SK-MEL-5 (cell line): ENCODE measurements at regions not wholly inside any gene's neighbourhood (a gene's known extent, or its start where the extent isn't known, plus 50 kb on each side); places are given as distances from the start of the nearest gene placed in this dataset.
"Not testable (repeated sequence)": the region's sequence is repeated elsewhere in the genome, so short reads cannot be mapped to it uniquely, and the experiment has no call there.

Experiments
- DNase-seq: peaks from one replicate; pipeline ENCODE4 v3.0.0-alpha.2; 2016; ENCODE audit warnings: low read depth, low spot score
- in situ Hi-C: cut with HindIII; loops from 2 replicates; pipeline ENCODE4 v1.10.0; 2016; ENCODE audit warnings: low sequenced_read_pairs, high pct_unique_total_duplicates, low pct_unique_long_range_greater_than_20kb

GRCh38 chr11:134992981-134993380 is 580.9 kb upstream of the B3GAT1 start:
- no peak for DNase-seq
- in situ Hi-C loops, result no loop called here

GRCh38 chr11:134988495-134988894 is 576.5 kb upstream of the B3GAT1 start:
- DNase-seq, result peak; percentile 9
- in situ Hi-C loops, result no loop called here

GRCh38 chr11:134987822-134988221 is 575.8 kb upstream of the B3GAT1 start:
- DNase-seq, result no peak
- in situ Hi-C loops, result no loop called here

- no peak for DNase-seq
- in situ Hi-C loops, result no loop called here
These were observed 575.3 kb upstream of the B3GAT1 start for GRCh38 chr11:134987223-134987768.

- no peak for DNase-seq
- in situ Hi-C loops, result no loop called here
These were observed 572.4 kb upstream of the B3GAT1 start for GRCh38 chr11:134984421-134984820.

- in situ Hi-C loops, DNase-seq: not testable (repeated sequence)
These were observed 570.4 kb upstream of the B3GAT1 start for GRCh38 chr11:134982432-134982831.

GRCh38 chr11:134981835-134982234 is 569.8 kb upstream of the B3GAT1 start:
- no peak for DNase-seq
- in situ Hi-C loops, result no loop called here

- in situ Hi-C loops, result no loop called here
These were observed 569.0 kb upstream of the B3GAT1 start for GRCh38 chr11:134980819-134981710.

GRCh38 chr11:134979089-134979457 is 567.0 kb upstream of the B3GAT1 start:
- in situ Hi-C loops, DNase-seq: not testable (repeated sequence)

More at GRCh38 chr11:134980819-134981710, 569.0 kb upstream of the B3GAT1 start:
- DNase-seq, result no peak

GRCh38 chr11:134978388-134979088 is 566.5 kb upstream of the B3GAT1 start:
- DNase-seq, result peak; percentile 5
- in situ Hi-C loops, result no loop called here

- DNase-seq, result no peak
- in situ Hi-C loops, result no loop called here
These were observed 564.5 kb upstream of the B3GAT1 start for GRCh38 chr11:134976551-134976950.

- in situ Hi-C loops, result no loop called here
- no peak for DNase-seq
These were observed 563.9 kb upstream of the B3GAT1 start for GRCh38 chr11:134975866-134976376.

- no peak for DNase-seq
- in situ Hi-C loops, result no loop called here
These were observed 561.8 kb upstream of the B3GAT1 start for GRCh38 chr11:134973801-134974200.

- no peak for DNase-seq
- in situ Hi-C loops, result no loop called here
These were observed 559.3 kb upstream of the B3GAT1 start for GRCh38 chr11:134971381-134971780.

- no peak for DNase-seq
- in situ Hi-C loops, result no loop called here
These were observed 555.7 kb upstream of the B3GAT1 start for GRCh38 chr11:134967746-134968145.

GRCh38 chr11:134961386-134961785 is 549.3 kb upstream of the B3GAT1 start:
- DNase-seq, in situ Hi-C loops: not testable (repeated sequence)

GRCh38 chr11:134958870-134959269 is 546.8 kb upstream of the B3GAT1 start:
- in situ Hi-C loops, result no loop called here
- no peak for DNase-seq

GRCh38 chr11:134958336-134958640 is 546.2 kb upstream of the B3GAT1 start:
- in situ Hi-C loops, result no loop called here
- no peak for DNase-seq
